ENCODE measurements at regions not wholly inside any gene's neighbourhood (a gene's known extent, or its start where the extent isn't known, plus 50 kb on each side); places are given as distances from the start of the nearest gene placed in this dataset.

DNA sequence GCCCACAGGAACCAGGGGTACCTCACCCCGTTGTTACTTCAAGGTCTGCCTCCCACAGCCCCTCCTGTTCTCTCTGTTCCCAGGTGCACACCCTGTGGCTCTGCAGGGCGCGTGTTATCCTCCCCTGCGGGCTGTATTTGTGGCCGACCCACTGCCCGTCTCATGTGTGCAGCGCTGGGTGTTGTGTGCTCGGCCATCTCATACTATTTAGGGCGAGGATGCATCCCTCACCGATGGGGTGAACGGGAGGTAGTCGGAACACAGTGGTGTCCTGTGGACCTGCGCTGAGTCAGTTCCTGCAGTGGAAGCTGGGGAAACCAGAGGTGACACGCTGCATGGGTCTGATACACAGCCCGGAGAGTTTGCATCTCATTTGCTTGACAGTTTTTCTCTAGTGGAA lies 94.5 kb upstream of the SULF2 start:
- TF ChIP-seq, protein P1, sequence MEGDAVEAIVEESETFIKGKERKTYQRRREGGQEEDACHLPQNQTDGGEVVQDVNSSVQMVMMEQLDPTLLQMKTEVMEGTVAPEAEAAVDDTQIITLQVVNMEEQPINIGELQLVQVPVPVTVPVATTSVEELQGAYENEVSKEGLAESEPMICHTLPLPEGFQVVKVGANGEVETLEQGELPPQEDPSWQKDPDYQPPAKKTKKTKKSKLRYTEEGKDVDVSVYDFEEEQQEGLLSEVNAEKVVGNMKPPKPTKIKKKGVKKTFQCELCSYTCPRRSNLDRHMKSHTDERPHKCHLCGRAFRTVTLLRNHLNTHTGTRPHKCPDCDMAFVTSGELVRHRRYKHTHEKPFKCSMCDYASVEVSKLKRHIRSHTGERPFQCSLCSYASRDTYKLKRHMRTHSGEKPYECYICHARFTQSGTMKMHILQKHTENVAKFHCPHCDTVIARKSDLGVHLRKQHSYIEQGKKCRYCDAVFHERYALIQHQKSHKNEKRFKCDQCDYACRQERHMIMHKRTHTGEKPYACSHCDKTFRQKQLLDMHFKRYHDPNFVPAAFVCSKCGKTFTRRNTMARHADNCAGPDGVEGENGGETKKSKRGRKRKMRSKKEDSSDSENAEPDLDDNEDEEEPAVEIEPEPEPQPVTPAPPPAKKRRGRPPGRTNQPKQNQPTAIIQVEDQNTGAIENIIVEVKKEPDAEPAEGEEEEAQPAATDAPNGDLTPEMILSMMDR (IDR thresholded peaks at IDR 0.05; ENCODE audit: insufficient read depth, low read length), result no peak
- H3K4me3 ChIP-seq (ENCODE audit: low read depth, low read length), result no peak overlapping the region

DNA sequence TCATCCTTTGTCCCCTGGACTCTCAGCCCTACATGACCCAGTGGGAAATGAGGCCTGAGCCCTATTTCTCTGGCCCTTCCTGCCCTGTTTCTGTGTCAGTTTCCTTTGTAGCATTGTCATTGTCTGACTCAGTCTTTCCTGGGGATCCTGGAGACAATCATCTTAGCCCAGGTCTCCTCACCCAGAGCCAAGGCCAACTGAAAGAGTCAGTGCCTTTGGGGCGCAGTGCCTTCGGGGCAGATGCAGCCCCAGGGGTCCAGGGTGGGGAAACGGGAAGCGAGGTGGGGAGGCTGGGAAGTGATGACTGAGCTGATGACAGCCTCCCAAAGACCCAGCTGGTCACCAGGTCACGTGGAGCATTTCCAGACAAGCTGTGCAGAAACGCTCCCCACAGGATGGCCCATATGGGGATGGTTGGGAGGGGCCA lies 93.3 kb upstream of the SULF2 start:
- DNase-seq (ENCODE audit: low read depth), result no peak
- TF ChIP-seq, protein P1 (IDR thresholded peaks at IDR 0.05; ENCODE audit: insufficient read depth, low read length), result no peak
- no peak overlapping the region for H3K4me3 ChIP-seq (ENCODE audit: low read depth, low read length)

More for the DNA sequence above, 94.5 kb upstream of the SULF2 start:
- DNase-seq (ENCODE audit: low read depth), result no peak

DNA sequence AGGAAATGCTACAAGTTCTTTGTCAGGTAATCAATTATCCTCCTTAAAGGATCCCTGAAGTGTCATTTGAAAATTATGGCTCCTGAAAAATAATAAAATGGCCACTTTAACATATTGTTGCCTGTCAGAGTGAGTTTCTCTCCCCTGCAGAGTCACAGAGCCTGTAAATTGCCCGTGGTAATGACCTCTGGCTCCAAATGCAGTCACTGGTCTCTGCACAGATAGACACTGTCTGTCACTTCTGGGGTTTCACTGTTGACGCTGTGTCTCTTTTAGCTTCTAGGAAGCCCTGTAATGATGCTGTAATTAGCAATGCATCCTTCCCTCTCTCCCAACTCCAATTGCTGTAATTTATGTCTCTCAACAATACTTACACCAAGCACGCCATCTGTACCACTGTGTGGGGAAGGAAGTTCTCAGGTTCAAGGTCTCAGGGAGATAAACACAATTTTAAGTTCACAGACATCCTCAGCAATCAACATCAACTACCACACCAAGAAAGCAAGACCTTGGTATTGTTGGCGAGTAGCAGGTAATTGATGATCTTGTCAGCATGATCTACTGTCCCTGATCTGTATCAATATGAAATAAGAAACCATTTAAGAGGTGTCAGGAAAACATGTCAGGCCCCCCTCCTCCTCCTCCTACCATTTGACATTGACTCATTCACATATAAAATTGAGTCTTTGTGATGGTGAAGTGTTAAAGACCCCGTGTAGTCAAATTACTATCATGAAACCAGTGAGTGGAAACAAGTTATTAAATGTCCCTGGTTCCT lies 91.2 kb upstream of the SULF2 start:
- no peak for DNase-seq (ENCODE audit: low read depth)
- TF ChIP-seq, protein P1 (IDR thresholded peaks at IDR 0.05; ENCODE audit: insufficient read depth, low read length), result no peak

DNA sequence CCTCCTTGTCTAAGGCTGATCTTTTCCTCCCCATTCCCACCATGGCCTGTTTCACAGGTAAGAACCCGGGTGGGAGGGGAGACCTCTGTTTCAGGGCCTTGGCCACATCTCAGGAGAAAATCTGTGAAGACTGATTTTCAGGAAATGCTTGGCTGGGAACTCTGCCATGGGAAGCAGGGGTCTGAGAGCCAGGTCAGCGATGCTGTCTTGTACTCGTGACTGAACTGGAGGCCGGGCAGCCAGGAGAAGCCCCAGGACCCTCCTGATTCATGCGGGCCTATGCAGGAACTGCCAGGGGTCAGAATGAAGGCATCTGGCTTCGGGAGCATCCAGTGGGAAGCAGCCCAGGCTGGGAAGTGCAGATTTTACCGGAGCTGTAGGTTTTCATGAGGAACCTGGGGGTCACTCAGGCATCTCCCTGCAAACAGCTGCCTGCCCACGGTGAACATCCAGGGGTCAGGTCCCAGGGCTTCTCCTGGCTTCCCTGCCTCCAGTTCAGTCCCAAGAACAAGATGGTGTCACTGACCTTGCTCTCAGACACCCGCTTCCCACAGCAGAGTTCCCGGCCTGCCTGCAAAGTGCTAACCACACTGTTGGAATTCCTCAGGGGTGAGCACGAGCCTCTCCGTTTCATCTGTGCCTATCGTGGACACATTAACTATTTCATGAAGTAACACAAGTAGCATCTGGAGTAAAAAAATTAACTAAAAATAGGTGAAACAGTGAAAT lies 90.2 kb upstream of the SULF2 start:
- DNase-seq (ENCODE audit: low read depth), result no peak
- TF ChIP-seq, protein P1 (IDR thresholded peaks at IDR 0.05; ENCODE audit: insufficient read depth, low read length), result no peak
- no peak overlapping the region for H3K4me3 ChIP-seq (ENCODE audit: low read depth, low read length)

More for the DNA sequence above, 91.2 kb upstream of the SULF2 start:
- H3K4me3 ChIP-seq (ENCODE audit: low read depth, low read length), result no peak overlapping the region

DNA sequence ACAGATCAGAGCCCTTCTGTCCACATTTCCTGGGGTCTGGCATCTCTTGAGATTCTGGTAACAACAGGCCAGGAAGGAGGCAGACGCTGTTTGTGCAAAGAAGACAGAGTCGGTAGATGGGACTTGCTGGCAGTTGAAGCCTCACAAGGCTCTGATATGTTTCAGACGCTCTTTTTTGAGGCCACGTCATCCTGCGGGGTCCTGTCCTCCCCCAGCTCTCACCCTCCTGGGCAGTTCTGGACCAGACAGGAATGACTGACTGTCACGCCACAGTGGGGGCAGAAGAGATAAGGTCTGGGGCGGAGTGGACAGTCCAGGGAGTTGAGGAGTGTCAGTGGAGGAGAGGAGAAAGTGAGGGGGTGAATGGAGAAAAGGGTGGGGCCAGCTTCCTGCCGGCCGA lies 87.1 kb upstream of the SULF2 start:
- no peak overlapping the region for H3K4me3 ChIP-seq (ENCODE audit: low read depth, low read length)
- no peak for DNase-seq (ENCODE audit: low read depth)
- TF ChIP-seq, protein P1 (IDR thresholded peaks at IDR 0.05; ENCODE audit: insufficient read depth, low read length), result no peak

DNA sequence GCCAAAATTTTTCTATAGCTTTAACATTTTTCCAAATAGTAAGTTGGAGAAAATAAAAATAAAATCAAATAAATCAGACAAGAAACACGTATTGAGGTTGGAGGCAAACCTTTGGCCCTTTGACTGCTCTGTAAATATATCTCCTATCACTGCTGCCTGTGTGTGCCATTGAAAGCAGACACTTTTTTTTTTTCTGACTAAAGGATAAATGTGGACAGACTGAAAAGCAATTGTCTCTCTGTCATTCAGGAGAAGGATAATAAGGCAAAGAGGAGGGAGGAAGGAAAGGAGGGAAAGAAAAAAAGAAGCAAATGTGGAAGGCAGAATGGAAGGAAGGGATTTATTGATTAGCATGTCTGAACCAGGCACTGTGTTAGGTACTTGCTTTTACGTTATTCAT lies 85.2 kb upstream of the SULF2 start:
- TF ChIP-seq, protein P1 (IDR thresholded peaks at IDR 0.05; ENCODE audit: insufficient read depth, low read length), result no peak
- H3K4me3 ChIP-seq (ENCODE audit: low read depth, low read length), result no peak overlapping the region
- no peak for DNase-seq (ENCODE audit: low read depth)
